HCT116 (cell line): ENCODE measurements at regions not wholly inside any gene's neighbourhood (a gene's known extent, or its start where the extent isn't known, plus 50 kb on each side); places are given as distances from the start of the nearest gene placed in this dataset.

Experiments
- CBX3 ChIP-seq: IDR thresholded peaks from 2 replicates; pipeline ENCODE4 v1.6.1; 2012; ENCODE audit warnings: low read depth
- POLR2A ChIP-seq: IDR thresholded peaks from 2 replicates; pipeline ENCODE4 v1.7.0; 2011; ENCODE audit warnings: borderline replicate concordance; ENCODE audit not compliant: insufficient read depth, insufficient read length; ENCODE audit errors: extremely low read depth
- TF ChIP-seq, protein P1 (sequence below), 3 experiments: fragments of 200-600 bp in 1 of 3; sonication (generic) in 1 of 3; IDR thresholded peaks in 2 of 3; conservative IDR thresholded peaks in 1 of 3; 2 replicates each; pipeline ENCODE4 v1.5.1; 2012 to 2017; ENCODE audit warnings: low read depth in 2 of 3, low read length in 2 of 3, antibody characterized with exemption in 1 of 3, borderline replicate concordance in 1 of 3, control low read depth in 1 of 3, mild to moderate bottlenecking in 1 of 3, mixed read lengths in 1 of 3, mixed run types in 1 of 3, moderate library complexity in 1 of 3; ENCODE audit not compliant: insufficient read depth in 1 of 3

DNA sequence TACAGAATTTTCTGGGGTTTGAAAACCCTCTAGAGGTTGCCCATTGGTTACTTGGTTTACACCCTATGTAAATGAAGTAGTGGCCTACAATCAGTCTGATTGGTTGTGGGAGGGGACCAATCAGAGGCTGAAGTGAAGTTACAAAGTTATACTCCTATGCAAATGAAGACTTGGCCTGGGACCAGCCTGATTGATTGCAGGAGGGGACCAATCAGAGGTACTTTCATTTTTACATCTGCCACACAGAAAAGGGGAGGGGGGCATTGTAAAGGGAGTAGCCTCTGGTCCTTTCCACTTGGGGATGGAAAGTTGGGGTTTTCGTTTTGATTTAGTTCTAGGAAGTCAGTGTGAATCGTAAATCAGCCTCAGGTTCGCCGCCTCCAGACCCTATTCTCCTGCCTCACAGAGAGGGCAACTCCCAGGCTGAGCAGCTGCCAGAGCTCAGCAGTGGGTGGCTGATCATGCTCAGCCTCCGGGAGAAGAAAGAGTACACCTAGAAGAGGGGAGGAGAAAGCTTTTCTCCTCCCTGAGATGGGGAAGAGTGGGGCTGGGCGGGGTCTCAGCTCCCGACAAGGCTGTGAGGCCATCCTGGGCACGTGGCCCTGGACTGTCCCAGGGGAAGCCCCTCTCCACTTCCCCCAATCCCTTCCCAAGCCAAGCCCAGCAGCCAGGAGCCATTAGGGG, 372.5 kb downstream of the GALR1 start:
- TF ChIP-seq, protein P1, sequence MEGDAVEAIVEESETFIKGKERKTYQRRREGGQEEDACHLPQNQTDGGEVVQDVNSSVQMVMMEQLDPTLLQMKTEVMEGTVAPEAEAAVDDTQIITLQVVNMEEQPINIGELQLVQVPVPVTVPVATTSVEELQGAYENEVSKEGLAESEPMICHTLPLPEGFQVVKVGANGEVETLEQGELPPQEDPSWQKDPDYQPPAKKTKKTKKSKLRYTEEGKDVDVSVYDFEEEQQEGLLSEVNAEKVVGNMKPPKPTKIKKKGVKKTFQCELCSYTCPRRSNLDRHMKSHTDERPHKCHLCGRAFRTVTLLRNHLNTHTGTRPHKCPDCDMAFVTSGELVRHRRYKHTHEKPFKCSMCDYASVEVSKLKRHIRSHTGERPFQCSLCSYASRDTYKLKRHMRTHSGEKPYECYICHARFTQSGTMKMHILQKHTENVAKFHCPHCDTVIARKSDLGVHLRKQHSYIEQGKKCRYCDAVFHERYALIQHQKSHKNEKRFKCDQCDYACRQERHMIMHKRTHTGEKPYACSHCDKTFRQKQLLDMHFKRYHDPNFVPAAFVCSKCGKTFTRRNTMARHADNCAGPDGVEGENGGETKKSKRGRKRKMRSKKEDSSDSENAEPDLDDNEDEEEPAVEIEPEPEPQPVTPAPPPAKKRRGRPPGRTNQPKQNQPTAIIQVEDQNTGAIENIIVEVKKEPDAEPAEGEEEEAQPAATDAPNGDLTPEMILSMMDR (IDR thresholded peaks at IDR 0.05 in 2 of 3, conservative IDR thresholded peaks at IDR 0.05 in 1 of 3; ENCODE audit: borderline replicate concordance in 1 of 3, insufficient read depth in 1 of 3, low read depth in 2 of 3, low read length in 2 of 3): no peak
- no peak for TF ChIP-seq POLR2A
- TF ChIP-seq CBX3: no peak
